ENCODE measurements at regions not wholly inside any gene's neighbourhood (a gene's known extent, or its start where the extent isn't known, plus 50 kb on each side); places are given as distances from the start of the nearest gene placed in this dataset.

DNA sequence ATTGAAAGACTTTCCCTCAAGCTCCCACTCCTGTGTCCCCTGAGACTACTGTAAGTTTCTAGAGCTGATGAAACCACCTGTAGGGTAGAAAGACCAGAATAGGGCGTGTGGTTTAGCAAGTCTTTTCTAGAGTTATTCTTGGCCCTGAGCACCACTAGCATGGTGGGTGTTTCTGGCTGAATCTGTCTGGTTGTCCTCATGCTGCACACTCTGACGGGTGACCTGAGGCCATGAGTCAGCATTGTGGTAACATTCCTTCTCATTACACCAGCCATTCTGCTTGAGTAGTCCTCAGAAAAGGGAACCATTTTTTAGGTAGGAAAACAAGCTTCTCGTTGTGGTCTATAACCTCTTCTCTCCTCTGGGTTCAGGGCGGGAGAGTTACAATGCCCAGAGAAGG, 250.3 kb downstream of the SNX13 start:
- Mint-ChIP-seq H3K27ac (no peak overlapping the region), H3K4me1 (no peaks in the 10 kb centered on the region), H3K9me3 (no peaks in the 10 kb centered on the region), H3K4me3 (no peak overlapping the region), H3K36me3 (ENCODE audit: low read depth) (no peaks in the 10 kb centered on the region), H3K27me3 (ENCODE audit: insufficient read depth) (no peaks in the 10 kb centered on the region)
- TF ChIP-seq, protein P1, sequence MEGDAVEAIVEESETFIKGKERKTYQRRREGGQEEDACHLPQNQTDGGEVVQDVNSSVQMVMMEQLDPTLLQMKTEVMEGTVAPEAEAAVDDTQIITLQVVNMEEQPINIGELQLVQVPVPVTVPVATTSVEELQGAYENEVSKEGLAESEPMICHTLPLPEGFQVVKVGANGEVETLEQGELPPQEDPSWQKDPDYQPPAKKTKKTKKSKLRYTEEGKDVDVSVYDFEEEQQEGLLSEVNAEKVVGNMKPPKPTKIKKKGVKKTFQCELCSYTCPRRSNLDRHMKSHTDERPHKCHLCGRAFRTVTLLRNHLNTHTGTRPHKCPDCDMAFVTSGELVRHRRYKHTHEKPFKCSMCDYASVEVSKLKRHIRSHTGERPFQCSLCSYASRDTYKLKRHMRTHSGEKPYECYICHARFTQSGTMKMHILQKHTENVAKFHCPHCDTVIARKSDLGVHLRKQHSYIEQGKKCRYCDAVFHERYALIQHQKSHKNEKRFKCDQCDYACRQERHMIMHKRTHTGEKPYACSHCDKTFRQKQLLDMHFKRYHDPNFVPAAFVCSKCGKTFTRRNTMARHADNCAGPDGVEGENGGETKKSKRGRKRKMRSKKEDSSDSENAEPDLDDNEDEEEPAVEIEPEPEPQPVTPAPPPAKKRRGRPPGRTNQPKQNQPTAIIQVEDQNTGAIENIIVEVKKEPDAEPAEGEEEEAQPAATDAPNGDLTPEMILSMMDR (conservative IDR thresholded peaks at IDR 0.05) = no peak
- no peak overlapping the region for H3K9ac ChIP-seq (ENCODE audit: extremely low read depth, low read length, poor library complexity, severe bottlenecking)
- H3K27ac ChIP-seq (ENCODE audit: low read depth, low read length) = no peak overlapping the region
- 83 to 100% methylated on average over 1 to 4 of the region's 4 CpGs for WGBS, 2 experiments (ENCODE audit: insufficient coverage in 1 of 2, insufficient read length in 1 of 2)
- H3K9me3 ChIP-seq (ENCODE audit: control insufficient read depth, low read length) = no peaks in the 10 kb centered on the region
- no peak for DNase-seq
- no peaks in the 10 kb centered on the region for H3K4me1 ChIP-seq (ENCODE audit: control insufficient read depth, insufficient read depth, low read length)
- H3K36me3 ChIP-seq (ENCODE audit: control insufficient read depth, insufficient read depth, low read length) = no peaks in the 10 kb centered on the region
- H3K27me3 ChIP-seq (ENCODE audit: control insufficient read depth, insufficient read depth, low read length, poor library complexity, severe bottlenecking) = no peaks in the 10 kb centered on the region
- no peak overlapping the region for H3K4me3 ChIP-seq (ENCODE audit: low read length)

DNA sequence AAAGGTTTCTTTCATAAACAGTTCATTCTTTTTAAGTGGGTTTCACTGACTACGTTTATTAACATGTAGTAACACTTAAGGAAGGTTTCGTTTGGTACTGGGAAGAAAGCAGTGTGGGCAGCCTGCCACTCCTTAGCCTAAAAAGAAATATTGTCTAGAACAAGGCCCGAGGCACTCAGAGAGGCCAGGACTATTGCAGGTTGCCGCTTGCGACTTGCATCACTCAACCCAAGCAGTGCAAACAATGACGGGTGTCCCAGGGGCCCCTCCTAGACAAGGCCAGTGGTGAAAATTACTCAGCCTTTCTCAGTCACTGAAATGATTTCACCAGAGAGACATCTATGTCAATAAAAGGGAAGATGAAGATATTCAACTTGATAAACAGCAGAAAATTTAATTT, 243.9 kb downstream of the SNX13 start:
- Mint-ChIP-seq H3K4me3 (no peak overlapping the region), H3K9me3 (peaks cover 17% of the 10 kb centered on the region), H3K27ac (no peak overlapping the region), H3K36me3 (ENCODE audit: low read depth) (no peaks in the 10 kb centered on the region), H3K27me3 (ENCODE audit: insufficient read depth) (no peaks in the 10 kb centered on the region), H3K4me1 (no peaks in the 10 kb centered on the region)
- DNase-seq = no peak
- H3K27me3 ChIP-seq (ENCODE audit: control insufficient read depth, insufficient read depth, low read length, poor library complexity, severe bottlenecking) = no peaks in the 10 kb centered on the region
- no peaks in the 10 kb centered on the region for H3K36me3 ChIP-seq (ENCODE audit: control insufficient read depth, insufficient read depth, low read length)
- no peak overlapping the region for H3K27ac ChIP-seq (ENCODE audit: low read depth, low read length)
- no peak overlapping the region for H3K9ac ChIP-seq (ENCODE audit: extremely low read depth, low read length, poor library complexity, severe bottlenecking)
- 77 to 100% methylated on average over 1 to 6 of the region's 6 CpGs for WGBS, 2 experiments (ENCODE audit: insufficient coverage in 1 of 2, insufficient read length in 1 of 2)
- TF ChIP-seq, protein P1 (conservative IDR thresholded peaks at IDR 0.05) = no peak
- peaks cover 25% of the 10 kb centered on the region for H3K9me3 ChIP-seq (ENCODE audit: control insufficient read depth, low read length)
- H3K4me1 ChIP-seq (ENCODE audit: control insufficient read depth, insufficient read depth, low read length) = no peaks in the 10 kb centered on the region
- H3K4me3 ChIP-seq (ENCODE audit: low read length) = no peak overlapping the region

DNA sequence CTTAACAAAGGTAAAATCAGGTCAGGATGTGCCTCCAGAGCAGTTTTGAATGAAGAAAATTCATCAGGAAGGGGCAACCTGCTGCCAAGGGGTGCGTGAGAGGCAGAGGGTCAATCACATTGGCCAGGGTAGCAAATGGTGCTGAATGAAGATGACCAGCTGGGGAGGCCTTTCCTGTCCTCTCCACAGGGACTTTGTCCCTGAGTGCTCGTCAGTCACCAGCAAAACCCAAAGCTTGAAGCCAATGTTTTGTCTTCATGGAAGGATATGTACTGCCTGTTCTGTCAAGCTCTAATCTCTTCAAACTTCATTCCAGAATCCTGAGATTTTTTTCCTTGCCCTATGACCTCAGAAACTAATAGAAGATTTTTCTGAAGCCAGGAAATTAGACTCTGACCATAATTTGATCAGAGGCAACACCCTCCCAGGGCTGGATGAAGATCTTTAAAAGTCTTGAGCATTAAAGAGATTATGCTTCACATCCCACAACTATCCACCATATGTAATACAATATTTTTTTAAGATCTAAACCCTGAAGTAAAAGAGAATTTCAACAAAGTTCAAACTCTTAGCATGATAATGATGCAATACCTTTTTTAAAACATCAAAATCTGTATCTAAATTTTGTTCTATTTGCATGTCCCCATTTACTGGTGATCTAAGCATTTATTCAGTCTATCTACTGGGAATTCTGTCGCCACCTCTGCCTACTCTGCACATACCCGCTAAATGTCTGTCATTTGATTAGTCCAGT, 243.0 kb downstream of the SNX13 start:
- Mint-ChIP-seq H3K27me3 (ENCODE audit: insufficient read depth) (no peaks in the 10 kb centered on the region), H3K36me3 (ENCODE audit: low read depth) (no peaks in the 10 kb centered on the region), H3K9me3 (peaks cover 17% of the 10 kb centered on the region), H3K4me1 (no peaks in the 10 kb centered on the region), H3K4me3 (no peak overlapping the region), H3K27ac (no peak overlapping the region)
- Histone ChIP-seq H3K9ac (ENCODE audit: extremely low read depth, low read length, poor library complexity, severe bottlenecking) (no peak overlapping the region), H3K9me3 (ENCODE audit: control insufficient read depth, low read length) (peaks cover 25% of the 10 kb centered on the region), H3K27me3 (ENCODE audit: control insufficient read depth, insufficient read depth, low read length, poor library complexity, severe bottlenecking) (no peaks in the 10 kb centered on the region), H3K36me3 (ENCODE audit: control insufficient read depth, insufficient read depth, low read length) (no peaks in the 10 kb centered on the region), H3K4me1 (ENCODE audit: control insufficient read depth, insufficient read depth, low read length) (no peaks in the 10 kb centered on the region), H3K27ac (ENCODE audit: low read depth, low read length) (no peak overlapping the region), H3K4me3 (ENCODE audit: low read length) (no peak overlapping the region)
- TF ChIP-seq, protein P1 (conservative IDR thresholded peaks at IDR 0.05) = no peak
- DNase-seq = no peak
- 93 to 94% methylated on average over 3 to 4 of the region's 4 CpGs for WGBS, 2 experiments (ENCODE audit: insufficient coverage in 1 of 2, insufficient read length in 1 of 2)

All from endodermal cell (in vitro differentiated cells).